HCT116 (cell line): ENCODE measurements at regions not wholly inside any gene's neighbourhood (a gene's known extent, or its start where the extent isn't known, plus 50 kb on each side); places are given as distances from the start of the nearest gene placed in this dataset.

Experiments
- CEBPB ChIP-seq: IDR thresholded peaks from 2 replicates; pipeline ENCODE4 v1.6.1; 2012; ENCODE audit warnings: low read depth
- EZH2 ChIP-seq: fragments of 200-600 bp; sonication (generic); IDR thresholded peaks from 2 replicates; pipeline ENCODE4 v1.6.1; 2017; ENCODE audit warnings: antibody characterized with exemption, mixed run types
- POLR2A ChIP-seq: IDR thresholded peaks from 2 replicates; pipeline ENCODE4 v1.7.0; 2011; ENCODE audit warnings: borderline replicate concordance; ENCODE audit not compliant: insufficient read depth, insufficient read length; ENCODE audit errors: extremely low read depth
- POLR2AphosphoS5 ChIP-seq: IDR thresholded peaks from 2 replicates; pipeline ENCODE4 v1.6.1; 2011; ENCODE audit warnings: mild to moderate bottlenecking, low read depth, low read length, moderate library complexity
- SRF ChIP-seq: IDR thresholded peaks from 2 replicates; pipeline ENCODE4 v1.6.1; 2012; ENCODE audit warnings: low read depth
- YY1 ChIP-seq: IDR thresholded peaks from 2 replicates; pipeline ENCODE4 v1.6.1; 2011; ENCODE audit warnings: low read length, low read depth, moderate library complexity, mild to moderate bottlenecking; ENCODE audit not compliant: insufficient replicate concordance; ENCODE audit errors: extremely low read depth
- TF ChIP-seq, protein P1 (sequence below): IDR thresholded peaks from 2 replicates; pipeline ENCODE4 v1.6.1; 2012
- TF ChIP-seq, protein P2 (sequence below), 3 experiments: fragments of 200-600 bp in 1 of 3; sonication (generic) in 1 of 3; IDR thresholded peaks in 2 of 3; conservative IDR thresholded peaks in 1 of 3; 2 replicates each; pipeline ENCODE4 v1.5.1; 2012 to 2017; ENCODE audit warnings: low read depth in 2 of 3, low read length in 2 of 3, antibody characterized with exemption in 1 of 3, borderline replicate concordance in 1 of 3, control low read depth in 1 of 3, mild to moderate bottlenecking in 1 of 3, mixed read lengths in 1 of 3, mixed run types in 1 of 3, moderate library complexity in 1 of 3; ENCODE audit not compliant: insufficient read depth in 1 of 3
- TF ChIP-seq, protein P3 (sequence below): IDR thresholded peaks from 2 replicates; pipeline ENCODE4 v1.6.1; 2012; ENCODE audit warnings: low read depth
- TF ChIP-seq, protein P4 (sequence below): IDR thresholded peaks from 2 replicates; pipeline ENCODE4 v1.6.1; 2011; ENCODE audit warnings: mild to moderate bottlenecking, low read length, moderate library complexity; ENCODE audit not compliant: insufficient replicate concordance; ENCODE audit errors: extremely low read depth
- TF ChIP-seq, protein P5 (sequence below): IDR thresholded peaks from 2 replicates; pipeline ENCODE4 v1.6.1; 2012

DNA sequence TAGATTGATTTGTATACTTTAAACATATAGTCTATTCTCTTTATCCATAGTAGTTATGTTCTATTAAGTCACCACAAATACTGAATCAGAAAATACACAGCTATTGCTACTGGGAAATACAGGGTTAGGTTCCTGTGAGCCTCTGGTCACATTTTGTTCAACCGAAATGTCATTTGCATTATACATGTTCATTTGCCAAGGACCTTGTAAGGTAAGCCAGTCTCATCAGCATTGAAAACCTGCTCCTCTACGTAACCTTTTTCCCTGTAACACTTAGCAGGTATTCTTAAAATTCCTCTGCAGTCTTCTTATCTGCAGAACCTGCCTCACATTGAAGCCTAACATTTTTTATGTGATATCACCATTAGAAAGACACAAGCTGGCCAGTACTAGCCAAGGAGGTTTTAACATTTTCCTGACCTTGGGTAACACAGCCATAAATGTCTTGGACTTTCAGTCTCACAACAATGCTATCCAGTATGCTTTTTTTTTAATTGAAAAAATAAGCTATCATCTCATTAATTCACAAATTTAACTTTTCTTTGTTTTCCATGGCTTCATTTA, 765.7 kb upstream of the IGFBP7 start:
- no peak for TF ChIP-seq POLR2A
- TF ChIP-seq, protein P1, sequence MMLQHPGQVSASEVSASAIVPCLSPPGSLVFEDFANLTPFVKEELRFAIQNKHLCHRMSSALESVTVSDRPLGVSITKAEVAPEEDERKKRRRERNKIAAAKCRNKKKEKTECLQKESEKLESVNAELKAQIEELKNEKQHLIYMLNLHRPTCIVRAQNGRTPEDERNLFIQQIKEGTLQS: no peak
- no peak for TF ChIP-seq YY1
- no peak for TF ChIP-seq SRF
- TF ChIP-seq, protein P2, sequence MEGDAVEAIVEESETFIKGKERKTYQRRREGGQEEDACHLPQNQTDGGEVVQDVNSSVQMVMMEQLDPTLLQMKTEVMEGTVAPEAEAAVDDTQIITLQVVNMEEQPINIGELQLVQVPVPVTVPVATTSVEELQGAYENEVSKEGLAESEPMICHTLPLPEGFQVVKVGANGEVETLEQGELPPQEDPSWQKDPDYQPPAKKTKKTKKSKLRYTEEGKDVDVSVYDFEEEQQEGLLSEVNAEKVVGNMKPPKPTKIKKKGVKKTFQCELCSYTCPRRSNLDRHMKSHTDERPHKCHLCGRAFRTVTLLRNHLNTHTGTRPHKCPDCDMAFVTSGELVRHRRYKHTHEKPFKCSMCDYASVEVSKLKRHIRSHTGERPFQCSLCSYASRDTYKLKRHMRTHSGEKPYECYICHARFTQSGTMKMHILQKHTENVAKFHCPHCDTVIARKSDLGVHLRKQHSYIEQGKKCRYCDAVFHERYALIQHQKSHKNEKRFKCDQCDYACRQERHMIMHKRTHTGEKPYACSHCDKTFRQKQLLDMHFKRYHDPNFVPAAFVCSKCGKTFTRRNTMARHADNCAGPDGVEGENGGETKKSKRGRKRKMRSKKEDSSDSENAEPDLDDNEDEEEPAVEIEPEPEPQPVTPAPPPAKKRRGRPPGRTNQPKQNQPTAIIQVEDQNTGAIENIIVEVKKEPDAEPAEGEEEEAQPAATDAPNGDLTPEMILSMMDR (IDR thresholded peaks at IDR 0.05 in 2 of 3, conservative IDR thresholded peaks at IDR 0.05 in 1 of 3; ENCODE audit: borderline replicate concordance in 1 of 3, insufficient read depth in 1 of 3, low read depth in 2 of 3, low read length in 2 of 3): no peak
- TF ChIP-seq, protein P3, sequence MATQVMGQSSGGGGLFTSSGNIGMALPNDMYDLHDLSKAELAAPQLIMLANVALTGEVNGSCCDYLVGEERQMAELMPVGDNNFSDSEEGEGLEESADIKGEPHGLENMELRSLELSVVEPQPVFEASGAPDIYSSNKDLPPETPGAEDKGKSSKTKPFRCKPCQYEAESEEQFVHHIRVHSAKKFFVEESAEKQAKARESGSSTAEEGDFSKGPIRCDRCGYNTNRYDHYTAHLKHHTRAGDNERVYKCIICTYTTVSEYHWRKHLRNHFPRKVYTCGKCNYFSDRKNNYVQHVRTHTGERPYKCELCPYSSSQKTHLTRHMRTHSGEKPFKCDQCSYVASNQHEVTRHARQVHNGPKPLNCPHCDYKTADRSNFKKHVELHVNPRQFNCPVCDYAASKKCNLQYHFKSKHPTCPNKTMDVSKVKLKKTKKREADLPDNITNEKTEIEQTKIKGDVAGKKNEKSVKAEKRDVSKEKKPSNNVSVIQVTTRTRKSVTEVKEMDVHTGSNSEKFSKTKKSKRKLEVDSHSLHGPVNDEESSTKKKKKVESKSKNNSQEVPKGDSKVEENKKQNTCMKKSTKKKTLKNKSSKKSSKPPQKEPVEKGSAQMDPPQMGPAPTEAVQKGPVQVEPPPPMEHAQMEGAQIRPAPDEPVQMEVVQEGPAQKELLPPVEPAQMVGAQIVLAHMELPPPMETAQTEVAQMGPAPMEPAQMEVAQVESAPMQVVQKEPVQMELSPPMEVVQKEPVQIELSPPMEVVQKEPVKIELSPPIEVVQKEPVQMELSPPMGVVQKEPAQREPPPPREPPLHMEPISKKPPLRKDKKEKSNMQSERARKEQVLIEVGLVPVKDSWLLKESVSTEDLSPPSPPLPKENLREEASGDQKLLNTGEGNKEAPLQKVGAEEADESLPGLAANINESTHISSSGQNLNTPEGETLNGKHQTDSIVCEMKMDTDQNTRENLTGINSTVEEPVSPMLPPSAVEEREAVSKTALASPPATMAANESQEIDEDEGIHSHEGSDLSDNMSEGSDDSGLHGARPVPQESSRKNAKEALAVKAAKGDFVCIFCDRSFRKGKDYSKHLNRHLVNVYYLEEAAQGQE: no peak
- TF ChIP-seq, protein P4, sequence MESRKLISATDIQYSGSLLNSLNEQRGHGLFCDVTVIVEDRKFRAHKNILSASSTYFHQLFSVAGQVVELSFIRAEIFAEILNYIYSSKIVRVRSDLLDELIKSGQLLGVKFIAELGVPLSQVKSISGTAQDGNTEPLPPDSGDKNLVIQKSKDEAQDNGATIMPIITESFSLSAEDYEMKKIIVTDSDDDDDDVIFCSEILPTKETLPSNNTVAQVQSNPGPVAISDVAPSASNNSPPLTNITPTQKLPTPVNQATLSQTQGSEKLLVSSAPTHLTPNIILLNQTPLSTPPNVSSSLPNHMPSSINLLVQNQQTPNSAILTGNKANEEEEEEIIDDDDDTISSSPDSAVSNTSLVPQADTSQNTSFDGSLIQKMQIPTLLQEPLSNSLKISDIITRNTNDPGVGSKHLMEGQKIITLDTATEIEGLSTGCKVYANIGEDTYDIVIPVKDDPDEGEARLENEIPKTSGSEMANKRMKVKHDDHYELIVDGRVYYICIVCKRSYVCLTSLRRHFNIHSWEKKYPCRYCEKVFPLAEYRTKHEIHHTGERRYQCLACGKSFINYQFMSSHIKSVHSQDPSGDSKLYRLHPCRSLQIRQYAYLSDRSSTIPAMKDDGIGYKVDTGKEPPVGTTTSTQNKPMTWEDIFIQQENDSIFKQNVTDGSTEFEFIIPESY: no peak
- TF ChIP-seq CEBPB: no peak
- TF ChIP-seq POLR2AphosphoS5: no peak
- TF ChIP-seq, protein P5, sequence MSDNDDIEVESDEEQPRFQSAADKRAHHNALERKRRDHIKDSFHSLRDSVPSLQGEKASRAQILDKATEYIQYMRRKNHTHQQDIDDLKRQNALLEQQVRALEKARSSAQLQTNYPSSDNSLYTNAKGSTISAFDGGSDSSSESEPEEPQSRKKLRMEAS: no peak
- TF ChIP-seq EZH2: no peak
